Cardiac muscle cell (in vitro differentiated cells and primary cell): ENCODE measurements at regions not wholly inside any gene's neighbourhood (a gene's known extent, or its start where the extent isn't known, plus 50 kb on each side); places are given as distances from the start of the nearest gene placed in this dataset.

Experiments used
- DNase-seq, 2 donors: peaks; one replicate each; pipeline versions ENCODE4 v3.0.0 to v3.0.0-alpha.2; 2010 to 2017; ENCODE audit warnings: low read depth in 1 of 2, low spot score in 1 of 2
- H3K27ac ChIP-seq: fragments of 200-600 bp; sonication (generic); 2 replicates; pipeline ENCODE4 v1.5.1; 2016
- H3K27me3 ChIP-seq: fragments of 200-600 bp; sonication (generic); 2 replicates; pipeline ENCODE4 v1.6.0; 2016; ENCODE audit warnings: control low read depth
- H3K36me3 ChIP-seq: fragments of 200-600 bp; sonication (generic); 2 replicates; pipeline ENCODE4 v1.5.1; 2016; ENCODE audit warnings: control low read depth
- H3K4me1 ChIP-seq: fragments of 200-600 bp; sonication (generic); 2 replicates; pipeline ENCODE4 v1.8.1; 2017; ENCODE audit warnings: low read depth, mild to moderate bottlenecking, mixed run types
- H3K4me3 ChIP-seq: fragments of 200-600 bp; sonication (generic); 2 replicates; pipeline ENCODE4 v1.5.1; 2016; ENCODE audit warnings: mild to moderate bottlenecking
- H3K9me3 ChIP-seq: fragments of 200-600 bp; sonication (generic); 2 replicates; pipeline ENCODE4 v1.5.1; 2017; ENCODE audit warnings: low read depth, mild to moderate bottlenecking, control low read depth
- TF ChIP-seq, protein P1 (sequence below): IDR thresholded peaks from 2 replicates; pipeline ENCODE4 v1.5.1; 2012; ENCODE audit warnings: low read depth, mild to moderate bottlenecking, low read length

DNA sequence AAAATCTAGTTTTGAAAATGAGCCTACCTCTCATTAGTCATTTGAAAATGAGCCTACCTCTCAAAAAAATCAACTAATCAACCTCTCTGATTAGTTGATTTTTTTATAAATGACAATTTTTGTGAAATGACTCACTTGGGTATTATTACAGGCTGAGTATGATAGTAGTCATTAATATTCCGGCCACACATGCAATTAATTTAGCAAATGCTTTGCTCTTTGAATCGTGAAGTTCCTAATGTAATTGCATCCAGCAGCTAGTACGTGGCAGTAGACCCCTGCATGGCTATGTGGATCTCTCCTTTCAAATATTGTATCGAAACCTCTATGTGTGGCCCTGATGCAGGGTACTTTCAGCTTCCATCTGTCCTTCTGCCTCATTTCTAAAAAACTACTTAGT lies 245.9 kb upstream of the PHYHIPL start:
- Histone ChIP-seq H3K9me3 (no peaks in the 10 kb centered on the region), H3K36me3 (no peaks in the 10 kb centered on the region), H3K27me3 (no peaks in the 10 kb centered on the region), H3K4me3 (no peak overlapping the region), H3K4me1 (no peaks in the 10 kb centered on the region), H3K27ac (no peak overlapping the region)
- DNase-seq, result no peak
- TF ChIP-seq, protein P1, sequence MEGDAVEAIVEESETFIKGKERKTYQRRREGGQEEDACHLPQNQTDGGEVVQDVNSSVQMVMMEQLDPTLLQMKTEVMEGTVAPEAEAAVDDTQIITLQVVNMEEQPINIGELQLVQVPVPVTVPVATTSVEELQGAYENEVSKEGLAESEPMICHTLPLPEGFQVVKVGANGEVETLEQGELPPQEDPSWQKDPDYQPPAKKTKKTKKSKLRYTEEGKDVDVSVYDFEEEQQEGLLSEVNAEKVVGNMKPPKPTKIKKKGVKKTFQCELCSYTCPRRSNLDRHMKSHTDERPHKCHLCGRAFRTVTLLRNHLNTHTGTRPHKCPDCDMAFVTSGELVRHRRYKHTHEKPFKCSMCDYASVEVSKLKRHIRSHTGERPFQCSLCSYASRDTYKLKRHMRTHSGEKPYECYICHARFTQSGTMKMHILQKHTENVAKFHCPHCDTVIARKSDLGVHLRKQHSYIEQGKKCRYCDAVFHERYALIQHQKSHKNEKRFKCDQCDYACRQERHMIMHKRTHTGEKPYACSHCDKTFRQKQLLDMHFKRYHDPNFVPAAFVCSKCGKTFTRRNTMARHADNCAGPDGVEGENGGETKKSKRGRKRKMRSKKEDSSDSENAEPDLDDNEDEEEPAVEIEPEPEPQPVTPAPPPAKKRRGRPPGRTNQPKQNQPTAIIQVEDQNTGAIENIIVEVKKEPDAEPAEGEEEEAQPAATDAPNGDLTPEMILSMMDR, result no peak

DNA sequence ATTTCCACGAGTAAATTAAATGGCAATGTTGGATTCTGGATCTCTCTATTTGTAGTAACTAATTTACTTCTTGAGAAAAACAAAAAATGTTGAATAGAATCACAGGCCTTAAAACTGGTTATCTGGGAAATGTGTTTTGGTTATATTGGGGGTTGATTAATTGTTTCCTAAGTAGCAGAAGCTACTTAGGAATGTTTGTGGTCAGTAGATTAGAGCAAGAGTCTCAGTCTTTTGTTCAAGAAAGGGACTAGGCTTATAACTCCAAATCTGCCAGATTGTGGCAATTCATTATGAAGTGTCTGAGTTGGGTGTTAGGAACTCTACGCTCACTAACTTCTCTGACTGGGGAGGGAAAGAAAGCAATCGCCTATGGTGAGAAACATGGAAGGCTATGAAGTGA lies 244.3 kb upstream of the PHYHIPL start:
- TF ChIP-seq, protein P1, result no peak
- no peaks in the 10 kb centered on the region for H3K27me3 ChIP-seq
- no peaks in the 10 kb centered on the region for H3K36me3 ChIP-seq
- H3K4me1 ChIP-seq, result no peaks in the 10 kb centered on the region
- no peak overlapping the region for H3K27ac ChIP-seq
- no peak overlapping the region for H3K4me3 ChIP-seq
- no peaks in the 10 kb centered on the region for H3K9me3 ChIP-seq
- DNase-seq, result peak in 1 of 2 donors; percentile 57

DNA sequence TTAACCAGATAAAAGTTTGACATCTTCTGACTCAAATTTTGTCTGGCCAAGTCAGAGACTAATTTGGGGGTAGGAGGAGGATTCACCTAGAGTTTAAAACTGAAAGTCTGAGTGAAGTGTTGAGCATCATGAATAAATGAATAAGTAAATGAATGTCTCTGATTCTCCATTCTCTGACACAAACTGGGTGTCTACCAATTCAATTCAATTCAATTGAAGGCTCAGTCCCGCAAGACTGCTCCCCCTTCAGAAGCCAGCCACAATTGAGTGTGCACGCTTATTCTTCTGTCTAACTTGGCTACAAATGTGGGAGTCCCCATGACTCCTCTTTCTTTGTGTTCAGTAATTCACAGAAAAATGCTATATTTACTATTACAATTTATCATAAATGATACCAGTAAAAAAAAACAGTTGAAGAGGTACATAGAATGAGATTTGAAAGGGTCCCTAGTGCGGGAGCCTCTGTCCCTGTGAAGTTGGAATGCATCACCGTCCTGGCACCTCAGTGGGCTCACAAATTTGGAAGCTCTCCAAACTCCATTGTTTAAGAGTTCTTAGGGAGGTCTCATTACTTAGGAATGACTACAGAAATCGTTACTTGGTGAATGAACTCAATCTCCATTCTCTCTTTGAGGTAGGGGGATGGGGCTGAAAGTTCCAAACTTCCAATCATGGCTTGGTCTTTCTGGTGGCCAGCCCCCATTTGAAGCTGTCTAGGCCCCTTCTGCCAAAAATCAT lies 243.7 kb upstream of the PHYHIPL start:
- DNase-seq, result no peak
- TF ChIP-seq, protein P1, result no peak
- H3K36me3 ChIP-seq, result no peaks in the 10 kb centered on the region
- H3K27me3 ChIP-seq, result no peaks in the 10 kb centered on the region
- no peaks in the 10 kb centered on the region for H3K4me1 ChIP-seq
- no peaks in the 10 kb centered on the region for H3K9me3 ChIP-seq
- no peak overlapping the region for H3K4me3 ChIP-seq
- no peak overlapping the region for H3K27ac ChIP-seq

DNA sequence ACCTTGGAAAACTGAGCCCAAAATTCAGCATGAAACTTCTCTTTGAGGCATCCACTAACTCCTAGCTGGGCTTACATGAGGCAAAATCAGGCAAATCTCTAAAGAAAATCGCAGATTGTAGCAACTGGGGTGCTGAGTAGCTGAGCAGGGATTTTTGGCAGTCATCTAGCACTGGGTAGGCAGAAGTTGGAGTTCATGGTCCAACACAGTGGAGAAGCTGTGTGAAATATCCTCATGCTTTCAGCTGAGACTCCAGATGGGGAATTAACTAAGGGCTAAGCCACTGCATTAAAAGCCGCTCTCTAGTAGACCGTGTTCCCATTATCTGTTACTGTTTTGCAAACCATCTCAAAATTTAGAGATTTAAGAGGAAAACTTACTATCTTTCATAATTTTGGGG lies 240.1 kb upstream of the PHYHIPL start:
- Histone ChIP-seq H3K9me3 (no peaks in the 10 kb centered on the region), H3K27ac (no peak overlapping the region), H3K4me1 (no peaks in the 10 kb centered on the region), H3K4me3 (no peak overlapping the region), H3K27me3 (no peaks in the 10 kb centered on the region), H3K36me3 (no peaks in the 10 kb centered on the region)
- DNase-seq, result no peak
- TF ChIP-seq, protein P1, result no peak

DNA sequence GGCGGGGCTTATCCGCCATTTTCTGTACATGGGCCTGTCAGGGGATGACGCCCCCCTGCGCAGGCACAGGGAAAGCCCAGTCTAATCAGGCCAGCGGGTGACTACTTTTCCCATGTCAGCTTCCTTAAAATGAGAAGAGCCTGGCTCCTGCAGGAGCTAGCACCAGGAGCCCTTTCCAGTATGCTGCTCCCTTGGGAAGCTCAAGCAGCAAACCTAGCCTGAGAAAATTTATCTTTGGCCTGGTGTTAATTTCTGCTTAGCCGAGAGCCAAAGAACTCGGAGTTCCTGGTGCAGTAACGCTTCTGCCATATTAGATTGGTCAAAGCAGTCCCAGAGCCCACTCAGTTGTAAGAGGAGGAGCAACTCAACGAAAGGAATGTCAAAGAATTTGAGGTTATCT lies 239.0 kb upstream of the PHYHIPL start:
- Histone ChIP-seq H3K27me3 (no peaks in the 10 kb centered on the region), H3K9me3 (no peaks in the 10 kb centered on the region), H3K4me1 (no peaks in the 10 kb centered on the region), H3K4me3 (no peak overlapping the region), H3K36me3 (no peaks in the 10 kb centered on the region), H3K27ac (no peak overlapping the region)
- TF ChIP-seq, protein P1, result no peak
- DNase-seq, result peak in 1 of 2 donors; percentile 49
